ENCODE measurements at regions not wholly inside any gene's neighbourhood (a gene's known extent, or its start where the extent isn't known, plus 50 kb on each side); places are given as distances from the start of the nearest gene placed in this dataset.

DNA sequence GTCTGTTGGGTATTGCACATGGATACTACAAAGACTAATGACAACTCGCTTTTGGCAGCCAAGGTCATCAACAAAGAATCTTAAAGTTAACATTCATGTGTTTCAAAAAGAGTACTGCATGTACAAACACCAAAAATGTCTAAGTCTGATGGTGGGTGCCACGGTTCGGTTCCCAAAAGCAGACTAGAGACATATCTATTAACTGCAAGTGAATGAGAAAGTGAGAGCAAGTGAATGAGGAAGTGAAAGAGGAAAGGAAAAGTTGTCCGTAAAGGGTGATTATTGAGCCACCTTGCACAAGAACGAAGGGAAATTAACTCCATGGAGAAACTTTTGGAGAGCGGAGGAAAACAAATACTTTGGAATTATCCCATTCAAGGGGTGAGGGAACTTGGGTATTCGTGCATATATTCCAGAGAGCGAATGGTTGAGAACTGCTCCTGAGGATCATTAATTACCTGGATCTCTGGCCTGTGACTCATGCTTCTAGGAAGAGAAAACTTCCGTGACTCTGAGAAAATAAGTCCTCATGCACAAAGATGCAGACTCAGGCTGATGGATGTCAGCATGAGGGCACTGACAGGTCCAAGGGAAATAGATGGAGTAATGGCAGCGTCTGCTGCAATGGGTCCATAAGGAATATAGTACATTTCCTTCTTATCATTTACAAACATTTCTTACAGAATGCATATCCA, 336.5 kb upstream of the TGFBR2 start:
- no peak for DNase-seq

DNA sequence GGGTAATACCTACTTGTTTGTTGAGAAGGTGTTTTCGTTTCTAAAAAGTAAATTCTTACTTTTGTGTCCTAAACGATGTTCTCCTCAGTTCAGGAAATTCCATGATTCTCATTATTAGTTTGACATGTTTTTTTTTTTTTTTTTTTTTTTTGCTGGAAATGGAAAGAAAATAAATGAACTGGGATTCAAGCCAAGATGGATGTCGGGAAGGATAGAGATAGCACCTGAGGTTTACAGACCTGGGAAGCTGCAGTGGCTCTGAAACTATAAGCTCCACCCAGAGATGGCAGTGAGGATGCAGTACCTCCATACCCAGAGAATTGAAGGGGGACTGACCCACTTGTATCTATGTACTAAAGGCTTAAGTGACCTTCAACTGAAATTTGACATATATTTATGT, 334.6 kb upstream of the TGFBR2 start:
- DNase-seq = no peak

- DNase-seq = no peak
Measured at GRCh38 chr3:30273304-30274072, 332.9 kb upstream of the TGFBR2 start.

- no peak for DNase-seq
Measured at GRCh38 chr3:30277494-30277893, 328.9 kb upstream of the TGFBR2 start.

GRCh38 chr3:30281526-30281925, 324.9 kb upstream of the TGFBR2 start:
- no peak for DNase-seq

- no peak for DNase-seq
Measured at GRCh38 chr3:30282154-30282696, 324.2 kb upstream of the TGFBR2 start.

GRCh38 chr3:30285188-30286006, 321.0 kb upstream of the TGFBR2 start:
- DNase-seq = no peak

- DNase-seq = peak; percentile 79
Measured at GRCh38 chr3:30286007-30286669, 320.3 kb upstream of the TGFBR2 start.

- DNase-seq = no peak
Measured at GRCh38 chr3:30286811-30287210, 319.6 kb upstream of the TGFBR2 start.

- DNase-seq = no peak
Measured at GRCh38 chr3:30288830-30289229, 317.6 kb upstream of the TGFBR2 start.

DNA sequence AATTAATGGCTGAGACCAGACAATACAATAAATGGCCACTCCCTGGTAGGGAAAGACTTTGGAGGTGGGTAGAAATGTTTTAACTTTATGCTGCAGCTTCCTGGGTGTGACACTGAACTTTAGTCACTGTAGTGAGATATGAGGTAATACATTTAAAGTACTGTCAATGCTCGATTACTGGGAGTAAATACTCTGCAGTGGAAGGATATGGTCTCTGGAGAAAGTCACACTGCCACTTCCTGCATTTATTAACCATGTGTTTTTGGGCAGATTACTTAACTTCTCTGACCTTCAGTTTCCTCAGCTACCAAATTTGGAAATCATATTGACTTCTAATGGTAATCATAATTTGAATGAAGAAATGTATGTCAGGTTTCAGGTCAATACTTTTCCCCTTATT, 317.1 kb upstream of the TGFBR2 start:
- DNase-seq = no peak

DNA sequence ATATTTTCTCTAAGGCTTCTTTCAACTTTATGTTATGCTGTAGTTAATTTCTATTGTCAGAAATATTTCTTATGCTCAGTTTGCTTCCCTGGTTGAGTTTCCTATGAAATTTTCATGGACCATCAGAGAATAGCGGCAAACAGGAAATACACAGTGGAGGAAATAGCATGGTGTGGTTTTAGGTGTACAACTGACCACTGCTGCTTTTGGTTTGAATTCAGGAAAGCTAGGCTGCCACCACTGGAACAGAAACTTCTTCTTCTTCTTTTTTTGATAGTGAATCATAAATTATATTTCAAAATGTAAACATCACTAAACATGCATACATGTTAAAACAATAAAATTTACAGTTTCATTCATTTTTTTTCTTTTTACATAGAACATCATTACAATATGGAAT, 316.6 kb upstream of the TGFBR2 start:
- DNase-seq = no peak

DNA sequence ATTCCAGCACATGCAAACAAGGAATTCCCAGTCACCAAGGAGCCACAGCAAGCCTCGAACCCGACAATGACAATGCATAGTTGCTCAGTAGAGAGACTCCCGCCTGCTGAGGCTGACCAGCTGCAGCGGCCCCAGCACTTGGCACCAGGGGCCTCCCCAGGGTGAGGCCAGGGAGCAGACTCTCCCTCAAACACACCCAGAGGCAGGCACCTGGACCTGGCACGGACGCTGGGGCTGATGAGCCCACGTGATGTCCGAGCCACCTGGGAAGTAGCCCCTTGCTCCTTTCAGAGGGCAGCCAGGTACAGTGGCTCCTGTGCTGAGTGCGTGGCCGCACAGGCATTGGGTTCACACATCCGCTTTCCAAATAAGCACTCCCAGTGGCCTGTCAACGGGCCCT, 315.9 kb upstream of the TGFBR2 start:
- DNase-seq = no peak

DNA sequence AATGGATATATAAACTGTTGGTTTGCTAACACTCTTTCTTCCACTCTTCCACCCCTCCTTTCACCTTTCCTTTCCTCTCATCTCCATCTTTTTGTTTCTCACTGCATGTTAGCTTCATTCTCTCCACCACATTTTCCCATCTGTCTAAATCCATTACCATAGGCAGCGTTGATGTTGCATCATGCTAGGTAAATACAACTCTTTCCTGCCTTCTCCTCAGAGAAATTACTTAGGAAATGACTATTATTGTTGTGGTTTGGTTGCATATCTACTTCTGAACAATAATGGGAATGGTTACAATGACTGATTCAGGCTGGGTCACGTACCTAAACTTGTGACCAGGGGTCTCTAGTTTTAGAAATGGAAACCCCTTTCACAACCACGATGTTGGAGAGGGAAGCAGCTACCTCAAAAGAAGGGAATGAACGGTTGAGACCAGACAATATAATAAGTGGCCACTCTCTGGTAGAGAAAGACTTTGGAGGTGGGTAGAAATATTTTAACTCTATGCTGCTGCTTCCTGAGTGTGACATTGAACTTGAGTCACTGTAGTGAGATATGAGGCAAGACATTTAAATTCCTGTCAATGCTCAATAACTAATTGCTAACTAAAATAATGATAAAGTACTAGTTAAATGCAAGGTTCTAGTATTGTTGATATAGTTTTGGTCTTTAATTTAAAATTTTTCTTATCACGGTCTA, 314.1 kb upstream of the TGFBR2 start:
- no peak for DNase-seq

GRCh38 chr3:30293621-30294240, 312.7 kb upstream of the TGFBR2 start:
- no peak for DNase-seq

DNA sequence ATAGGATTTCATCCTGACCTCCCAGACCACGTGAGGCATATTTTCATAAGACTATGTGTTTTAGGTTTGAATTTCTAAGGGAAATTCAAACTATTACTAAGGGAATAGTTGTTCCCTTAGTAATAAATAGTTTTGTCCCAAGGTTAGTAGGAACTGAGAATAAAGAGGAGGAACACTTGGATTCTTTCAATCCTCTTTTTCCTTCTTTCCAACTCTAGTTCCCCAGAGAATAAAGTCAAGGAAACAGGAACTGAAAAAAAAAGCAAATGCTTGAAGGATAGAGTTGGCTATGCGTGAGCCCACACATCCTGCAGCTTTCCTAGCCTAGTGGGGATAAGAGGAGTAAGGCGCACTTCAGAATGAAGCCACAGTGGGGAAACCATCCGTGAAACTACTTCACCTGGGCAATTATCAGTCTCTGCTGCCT, 312.1 kb upstream of the TGFBR2 start:
- DNase-seq = no peak

DNA sequence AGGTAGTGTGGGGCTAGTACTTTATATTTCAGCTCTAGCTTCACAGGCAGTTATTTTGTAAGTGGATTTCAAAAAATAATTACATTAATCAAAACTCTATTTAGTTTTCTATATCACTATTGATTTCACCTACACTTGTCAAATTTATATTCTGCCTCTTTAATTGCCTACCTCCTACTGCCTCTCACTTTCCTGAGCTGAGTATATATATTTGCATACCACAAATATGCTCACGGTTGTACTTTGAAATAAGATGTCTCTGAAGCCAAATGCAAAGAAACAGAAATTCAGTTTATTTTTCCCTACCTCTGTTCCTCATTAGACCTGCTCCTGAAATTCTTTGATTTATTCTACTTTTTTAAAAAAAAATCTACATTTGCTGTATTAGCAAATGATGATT, 309.3 kb upstream of the TGFBR2 start:
- no peak for DNase-seq

DNA sequence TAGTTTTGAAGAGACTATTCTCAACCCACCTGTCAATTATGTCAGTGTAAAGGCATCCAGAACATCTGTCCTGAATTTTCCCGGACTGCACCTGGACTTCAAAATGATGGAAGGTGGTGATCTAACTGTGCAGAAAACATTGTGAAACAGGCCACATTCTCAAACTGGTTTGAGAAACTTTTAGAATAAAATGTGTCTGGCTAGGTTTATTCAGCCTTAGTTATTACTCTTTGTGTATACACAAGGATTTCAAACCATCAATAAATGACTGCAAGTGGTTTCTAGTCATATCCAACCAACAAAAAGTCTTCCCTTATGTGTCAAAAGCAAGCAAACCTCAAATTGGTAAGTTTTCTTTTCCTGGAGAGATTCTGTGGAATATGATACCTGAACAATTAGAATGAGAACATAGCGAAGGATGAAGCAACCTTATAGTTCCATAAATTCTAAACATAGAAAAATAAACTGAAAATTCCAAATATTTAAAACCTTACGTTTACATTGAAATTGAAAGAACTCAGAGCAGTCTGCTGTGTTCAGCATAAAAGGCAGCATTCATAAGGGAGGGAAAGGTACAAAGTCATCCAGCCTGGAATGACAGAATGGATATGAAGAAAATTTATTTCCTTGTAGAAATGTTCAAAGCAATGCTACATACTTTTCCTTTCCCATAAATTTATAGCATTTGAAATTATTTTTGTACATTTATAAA, 306.6 kb upstream of the TGFBR2 start:
- no peak for DNase-seq

- no peak for DNase-seq
Measured at GRCh38 chr3:30300809-30301208, 305.6 kb upstream of the TGFBR2 start.

DNA sequence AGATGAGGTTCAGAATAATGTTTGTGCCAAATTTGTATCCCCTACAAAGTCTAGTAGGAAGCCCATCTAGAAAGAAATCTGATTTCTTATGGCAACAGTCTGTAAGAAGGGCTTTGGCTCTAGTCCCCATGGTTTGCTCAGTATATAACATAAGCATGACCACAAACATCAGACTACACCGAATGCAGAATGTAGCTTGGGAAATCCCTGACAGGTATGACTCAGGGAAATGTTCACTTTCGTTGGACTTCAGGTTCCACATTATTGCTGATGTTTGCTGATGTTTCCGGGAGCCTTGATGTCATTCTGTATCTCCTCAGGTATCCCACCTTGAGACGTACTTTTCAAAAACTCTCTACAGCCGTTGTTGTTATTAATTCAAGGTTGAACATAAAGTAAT, 304.4 kb upstream of the TGFBR2 start:
- DNase-seq = no peak

DNA sequence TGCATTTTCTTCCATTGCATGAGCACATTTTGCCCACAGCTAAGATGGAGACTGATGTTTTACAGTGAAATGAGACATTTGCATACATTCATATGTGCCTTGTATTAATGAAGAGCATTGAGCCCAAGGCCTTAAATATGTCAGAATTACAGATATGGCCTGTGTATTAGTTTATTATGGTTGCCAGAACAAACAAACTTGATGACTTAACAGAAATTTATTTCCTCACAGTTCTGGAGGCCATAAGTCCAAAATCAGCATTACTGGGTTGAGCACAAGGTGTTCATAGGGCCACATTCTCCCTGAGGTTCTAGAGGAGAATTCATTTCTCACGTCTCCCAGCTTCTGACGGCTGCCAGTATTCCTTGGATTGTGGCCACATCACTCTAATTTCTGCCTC, 302.6 kb upstream of the TGFBR2 start:
- DNase-seq = no peak
